ENCODE measurements at regions not wholly inside any gene's neighbourhood (a gene's known extent, or its start where the extent isn't known, plus 50 kb on each side); places are given as distances from the start of the nearest gene placed in this dataset.

GRCh38 chr5:122704247-122705036, 70.4 kb upstream of the SNX2 start (continued):
- no peak for TF ChIP-seq GMEB2 (CRISPR knock-in tag; IDR thresholded peaks at IDR 0.05; ENCODE audit: low read depth)
- no peak for TF ChIP-seq ZNF224 (CRISPR knock-in tag; IDR thresholded peaks at IDR 0.05)
- peak; percentile 64; the same call in 1 of the 2 replicates for TF ChIP-seq ZNF24 (IDR thresholded peaks at IDR 0.05)
- no peak for TF ChIP-seq MNT (IDR thresholded peaks at IDR 0.05)
- peak; percentile 50 for TF ChIP-seq STAG1 (CRISPR knock-in tag; IDR thresholded peaks at IDR 0.05)
- no peak for TF ChIP-seq NONO (IDR thresholded peaks at IDR 0.05)
- no peak for TF ChIP-seq NONO (CRISPR knock-in tag; conservative IDR thresholded peaks at IDR 0.05)
- TF ChIP-seq XBP1 (CRISPR knock-in tag; IDR thresholded peaks at IDR 0.05): no peak
- no peak for TF ChIP-seq ZNF550 (CRISPR knock-in tag; IDR thresholded peaks at IDR 0.05; ENCODE audit: borderline replicate concordance)
- peak; percentile 44; the same call in 1 of the 2 replicates for TF ChIP-seq NFE2L2 (IDR thresholded peaks at IDR 0.05; ENCODE audit: low read length)
- no peak for TF ChIP-seq ZNF296 (CRISPR knock-in tag; conservative IDR thresholded peaks at IDR 0.05)
- no peak for TF ChIP-seq ZNF558 (CRISPR knock-in tag; IDR thresholded peaks at IDR 0.05; ENCODE audit: borderline replicate concordance)
- no peak for TF ChIP-seq DNMT3B (CRISPR knock-in tag; conservative IDR thresholded peaks at IDR 0.05)
- no peak for TF ChIP-seq TIGD3 (CRISPR knock-in tag; IDR thresholded peaks at IDR 0.05; ENCODE audit: borderline replicate concordance)
- TF ChIP-seq CEBPB (IDR thresholded peaks at IDR 0.05; ENCODE audit: borderline replicate concordance, low read depth, low read length): no peak
- no peak for TF ChIP-seq KDM5B (CRISPR knock-in tag; IDR thresholded peaks at IDR 0.05; ENCODE audit: borderline replicate concordance)
- TF ChIP-seq SALL2 (CRISPR knock-in tag; IDR thresholded peaks at IDR 0.05): no peak
- no peak for TF ChIP-seq SP1 (IDR thresholded peaks at IDR 0.05)
- no peak for TF ChIP-seq SP1 (CRISPR knock-in tag; IDR thresholded peaks at IDR 0.05)
- TF ChIP-seq MAFF (IDR thresholded peaks at IDR 0.05; ENCODE audit: low read depth, low read length): peak; percentile 70
- no peak for TF ChIP-seq ZMYM2 (CRISPR knock-in tag; IDR thresholded peaks at IDR 0.05)
- no peak for TF ChIP-seq ZNF773 (CRISPR knock-in tag; IDR thresholded peaks at IDR 0.05; ENCODE audit: borderline replicate concordance)
- TF ChIP-seq ZNF780A (CRISPR knock-in tag; IDR thresholded peaks at IDR 0.05): no peak
- TF ChIP-seq CSRNP2 (CRISPR knock-in tag; conservative IDR thresholded peaks at IDR 0.05; ENCODE audit: low read depth): no peak
- TF ChIP-seq MTA1 (CRISPR knock-in tag; IDR thresholded peaks at IDR 0.05; ENCODE audit: borderline replicate concordance): no peak
- TF ChIP-seq ZNF234 (CRISPR knock-in tag; conservative IDR thresholded peaks at IDR 0.05): no peak
- TF ChIP-seq SMC3 (IDR thresholded peaks at IDR 0.05; ENCODE audit: low read length): peak; percentile 54
